WTC11 (cell line): ENCODE measurements at regions not wholly inside any gene's neighbourhood (a gene's known extent, or its start where the extent isn't known, plus 50 kb on each side); places are given as distances from the start of the nearest gene placed in this dataset.

Experiments used
- CTCF ChIP-seq: fragments of 200-600 bp; IDR thresholded peaks from 2 replicates; pipeline ENCODE4 v1.8.0; 2022; ENCODE audit warnings: antibody characterized with exemption
- GRHL2 ChIP-seq: fragments of 250-450 bp; sonication (Bioruptor Pico); IDR thresholded peaks from 2 replicates; pipeline ENCODE4 v1.8.0; 2022; ENCODE audit warnings: mild to moderate bottlenecking, moderate library complexity; ENCODE audit not compliant: insufficient replicate concordance, severe bottlenecking

DNA sequence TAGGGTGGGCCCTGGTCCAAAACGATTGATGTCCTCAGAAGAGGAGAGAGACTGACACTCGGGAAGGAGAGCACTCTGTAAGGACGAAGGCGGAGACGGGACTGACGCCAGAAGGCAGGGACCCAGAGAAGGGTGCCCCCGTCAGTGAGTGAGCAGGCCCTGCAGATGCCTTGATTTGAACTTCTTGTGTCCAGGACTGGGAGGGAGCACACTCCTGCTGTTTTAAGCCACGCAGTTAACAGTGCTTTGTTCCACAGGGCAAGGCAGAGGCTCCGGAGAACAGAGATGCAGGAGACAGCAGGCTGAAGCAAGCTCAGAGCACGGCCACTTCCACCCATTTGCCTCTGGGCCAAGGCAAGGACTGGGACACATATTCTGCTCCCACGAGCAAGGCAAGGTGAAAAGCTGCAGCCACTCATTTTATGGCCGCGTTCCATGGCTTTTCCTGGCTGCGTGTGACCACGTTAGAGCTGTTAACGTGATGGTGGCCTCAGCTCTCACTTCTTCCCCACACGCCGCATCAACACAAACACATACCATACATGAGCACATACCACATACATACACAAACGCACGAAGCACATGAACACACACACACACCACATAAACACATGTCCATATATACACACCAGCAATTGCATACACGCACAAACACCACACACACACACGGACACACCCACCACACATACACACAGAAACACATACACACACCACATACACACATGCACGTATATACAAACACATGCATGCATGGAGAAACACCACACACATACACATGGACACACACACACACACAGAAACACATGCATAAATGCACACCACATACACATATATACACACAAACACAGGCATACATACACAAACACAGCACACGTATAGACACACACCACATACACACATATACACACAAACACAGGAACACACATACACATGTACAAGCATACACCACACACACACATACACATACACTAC lies 521.0 kb upstream of the MYT1L start:
- TF ChIP-seq CTCF, result no peak
- TF ChIP-seq GRHL2 (CRISPR knock-in tag), result no peak
